ENCODE measurements at regions not wholly inside any gene's neighbourhood (a gene's known extent, or its start where the extent isn't known, plus 50 kb on each side); places are given as distances from the start of the nearest gene placed in this dataset.

GRCh38 chr5:125011014-125011413, 264.6 kb upstream of the ZNF608 start:
- no peak overlapping the region for H3K4me3 ChIP-seq (ENCODE audit: low read depth, low read length)
- TF ChIP-seq, protein P1, sequence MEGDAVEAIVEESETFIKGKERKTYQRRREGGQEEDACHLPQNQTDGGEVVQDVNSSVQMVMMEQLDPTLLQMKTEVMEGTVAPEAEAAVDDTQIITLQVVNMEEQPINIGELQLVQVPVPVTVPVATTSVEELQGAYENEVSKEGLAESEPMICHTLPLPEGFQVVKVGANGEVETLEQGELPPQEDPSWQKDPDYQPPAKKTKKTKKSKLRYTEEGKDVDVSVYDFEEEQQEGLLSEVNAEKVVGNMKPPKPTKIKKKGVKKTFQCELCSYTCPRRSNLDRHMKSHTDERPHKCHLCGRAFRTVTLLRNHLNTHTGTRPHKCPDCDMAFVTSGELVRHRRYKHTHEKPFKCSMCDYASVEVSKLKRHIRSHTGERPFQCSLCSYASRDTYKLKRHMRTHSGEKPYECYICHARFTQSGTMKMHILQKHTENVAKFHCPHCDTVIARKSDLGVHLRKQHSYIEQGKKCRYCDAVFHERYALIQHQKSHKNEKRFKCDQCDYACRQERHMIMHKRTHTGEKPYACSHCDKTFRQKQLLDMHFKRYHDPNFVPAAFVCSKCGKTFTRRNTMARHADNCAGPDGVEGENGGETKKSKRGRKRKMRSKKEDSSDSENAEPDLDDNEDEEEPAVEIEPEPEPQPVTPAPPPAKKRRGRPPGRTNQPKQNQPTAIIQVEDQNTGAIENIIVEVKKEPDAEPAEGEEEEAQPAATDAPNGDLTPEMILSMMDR (IDR thresholded peaks at IDR 0.05; ENCODE audit: control insufficient read depth, extremely low read depth, insufficient read depth), result no peak

DNA sequence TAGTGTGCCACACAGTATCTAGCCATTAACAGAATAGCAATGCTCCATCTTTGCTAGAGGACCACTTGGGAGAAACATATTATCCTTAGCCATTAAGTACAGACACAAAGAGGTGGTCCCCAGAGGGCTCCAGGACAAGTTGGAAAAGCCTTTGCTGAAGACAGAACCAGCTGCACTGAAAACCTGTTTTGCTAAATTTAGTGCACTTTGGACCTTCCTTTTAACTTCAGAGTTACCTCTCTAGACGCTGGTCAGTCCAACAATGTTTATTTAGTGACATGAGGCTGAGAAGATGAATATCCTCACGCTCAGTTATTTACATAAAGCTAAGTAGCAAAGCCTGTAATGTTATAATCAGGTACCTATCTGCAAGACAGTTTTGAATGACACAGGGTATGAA, 265.0 kb upstream of the ZNF608 start:
- no peak for DNase-seq (ENCODE audit: low read depth)
- H3K4me3 ChIP-seq (ENCODE audit: low read depth, low read length), result no peak overlapping the region
- TF ChIP-seq, protein P1 (IDR thresholded peaks at IDR 0.05; ENCODE audit: control insufficient read depth, extremely low read depth, insufficient read depth), result no peak

More at GRCh38 chr5:125011014-125011413, 264.6 kb upstream of the ZNF608 start:
- no peak for DNase-seq (ENCODE audit: low read depth)

GRCh38 chr5:125011947-125012346, 265.5 kb upstream of the ZNF608 start:
- H3K4me3 ChIP-seq (ENCODE audit: low read depth, low read length), result no peak overlapping the region
- no peak for DNase-seq (ENCODE audit: low read depth)
- TF ChIP-seq, protein P1 (IDR thresholded peaks at IDR 0.05; ENCODE audit: control insufficient read depth, extremely low read depth, insufficient read depth), result no peak

- no peak overlapping the region for H3K4me3 ChIP-seq (ENCODE audit: low read depth, low read length)
- DNase-seq (ENCODE audit: low read depth), result peak; percentile 91
- TF ChIP-seq, protein P1 (IDR thresholded peaks at IDR 0.05; ENCODE audit: control insufficient read depth, extremely low read depth, insufficient read depth), result no peak
Observed at GRCh38 chr5:125012727-125013451, 266.4 kb upstream of the ZNF608 start.

- DNase-seq (ENCODE audit: low read depth), result no peak
- H3K4me3 ChIP-seq (ENCODE audit: low read depth, low read length), result no peak overlapping the region
- TF ChIP-seq, protein P1 (IDR thresholded peaks at IDR 0.05; ENCODE audit: control insufficient read depth, extremely low read depth, insufficient read depth), result no peak
Observed at GRCh38 chr5:125014202-125014601, 267.8 kb upstream of the ZNF608 start.

GRCh38 chr5:125017796-125018195, 271.4 kb upstream of the ZNF608 start:
- no peak overlapping the region for H3K4me3 ChIP-seq (ENCODE audit: low read depth, low read length)
- TF ChIP-seq, protein P1 (IDR thresholded peaks at IDR 0.05; ENCODE audit: control insufficient read depth, extremely low read depth, insufficient read depth), result no peak
- no peak for DNase-seq (ENCODE audit: low read depth)

DNA sequence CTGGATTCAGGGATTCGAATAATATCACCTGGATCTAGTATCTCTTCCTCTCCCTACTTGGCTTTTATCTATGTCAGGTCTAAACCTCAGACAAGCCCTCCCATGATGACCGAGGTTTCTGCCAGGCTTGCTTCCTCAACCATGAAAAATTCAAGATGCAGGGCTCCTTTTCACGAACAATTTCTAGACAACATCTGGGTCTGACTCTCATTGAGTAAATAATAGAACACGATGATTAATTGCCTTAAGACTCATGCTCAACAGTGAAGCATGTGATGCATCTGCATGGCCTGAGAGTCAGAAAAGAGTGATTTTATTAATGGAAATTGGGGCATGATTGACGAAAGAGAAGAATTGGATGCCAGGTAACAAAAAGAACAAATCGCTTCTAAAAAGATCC, 277.2 kb upstream of the ZNF608 start:
- no peak for DNase-seq (ENCODE audit: low read depth)
- no peak overlapping the region for H3K4me3 ChIP-seq (ENCODE audit: low read depth, low read length)
- TF ChIP-seq, protein P1 (IDR thresholded peaks at IDR 0.05; ENCODE audit: control insufficient read depth, extremely low read depth, insufficient read depth), result no peak

All from LNCaP clone FGC (cell line).